Cardiac septum (tissue), 1 donor: ENCODE measurements at regions not wholly inside any gene's neighbourhood (a gene's known extent, or its start where the extent isn't known, plus 50 kb on each side); places are given as distances from the start of the nearest gene placed in this dataset.

Experiments used
- DNase-seq: peaks from one replicate; pipeline ENCODE4 v3.0.0-alpha.2; 2020; ENCODE audit warnings: low spot score
- intact Hi-C: fragments of 100-400 bp; cut with DNase I; formaldehyde crosslinking; loops from one replicate; pipeline ENCODE4 v1.14.0; 2022
- donor health status: DM: no; HTN: no; CAD: no.

- intact Hi-C loops = no loop called here
- DNase-seq = no peak
Measured at GRCh38 chr3:154615471-154615870, 185.5 kb upstream of the GPR149 start.

DNA sequence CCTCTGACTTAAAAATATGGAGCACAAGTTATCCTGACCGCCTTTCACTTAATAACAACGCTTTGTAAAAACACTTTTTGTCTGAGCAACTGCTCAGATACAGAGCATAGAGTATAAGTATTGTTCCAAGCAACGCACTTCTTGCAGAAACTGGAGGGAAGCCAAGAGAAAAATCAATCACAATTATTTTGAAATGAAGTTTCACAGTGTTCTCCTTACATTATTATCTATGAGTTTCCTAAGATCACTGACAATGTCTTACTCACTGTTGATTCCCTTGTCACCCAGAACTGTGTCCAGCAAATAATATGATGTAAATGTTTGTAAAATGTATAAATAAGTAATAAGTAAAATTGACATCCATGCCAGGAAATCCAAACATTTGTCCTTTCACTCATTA is 184.6 kb upstream of the GPR149 start:
- no peak for DNase-seq
- intact Hi-C loops = no loop called here

GRCh38 chr3:154614078-154614477 is 184.1 kb upstream of the GPR149 start:
- intact Hi-C loops = no loop called here
- DNase-seq = no peak

DNA sequence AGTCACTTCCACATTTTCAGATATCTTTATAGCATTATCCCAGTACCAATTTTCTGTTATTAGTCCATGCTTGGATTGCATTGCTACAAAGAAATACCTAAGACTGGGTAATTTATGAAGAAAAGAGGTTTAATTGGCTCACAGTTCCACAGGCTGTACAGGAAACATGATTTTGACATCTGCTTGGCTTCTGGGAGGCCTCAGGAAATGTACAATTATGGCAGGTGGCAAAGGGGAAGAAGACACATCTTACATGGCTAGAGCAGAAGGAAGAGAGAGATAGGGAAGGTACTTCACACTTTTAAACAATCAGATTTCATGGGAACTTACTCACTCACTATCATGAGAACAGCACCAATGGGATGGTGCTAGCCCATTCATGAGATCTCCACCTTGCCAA is 172.3 kb upstream of the GPR149 start:
- DNase-seq = no peak
- intact Hi-C loops = no loop called here

DNA sequence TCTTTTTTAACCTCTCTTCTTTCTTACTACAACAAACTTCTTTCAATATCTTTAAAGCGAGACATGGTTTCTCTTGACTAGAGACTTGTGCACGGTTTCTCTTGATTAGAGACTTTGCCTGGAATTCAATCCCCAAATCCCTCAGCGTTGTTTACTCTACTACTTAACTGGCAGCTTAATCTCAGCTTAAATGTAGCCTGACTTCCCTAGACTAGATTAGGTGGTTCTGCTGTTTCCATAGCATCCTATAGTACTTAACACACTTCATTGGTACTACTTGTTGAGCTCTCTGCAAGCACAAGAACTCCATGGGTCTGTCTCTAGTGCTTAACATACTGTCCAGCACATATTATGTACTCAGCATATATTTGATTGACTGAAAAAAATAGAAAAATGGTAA is 168.2 kb upstream of the GPR149 start:
- DNase-seq = no peak
- intact Hi-C loops = no loop called here

DNA sequence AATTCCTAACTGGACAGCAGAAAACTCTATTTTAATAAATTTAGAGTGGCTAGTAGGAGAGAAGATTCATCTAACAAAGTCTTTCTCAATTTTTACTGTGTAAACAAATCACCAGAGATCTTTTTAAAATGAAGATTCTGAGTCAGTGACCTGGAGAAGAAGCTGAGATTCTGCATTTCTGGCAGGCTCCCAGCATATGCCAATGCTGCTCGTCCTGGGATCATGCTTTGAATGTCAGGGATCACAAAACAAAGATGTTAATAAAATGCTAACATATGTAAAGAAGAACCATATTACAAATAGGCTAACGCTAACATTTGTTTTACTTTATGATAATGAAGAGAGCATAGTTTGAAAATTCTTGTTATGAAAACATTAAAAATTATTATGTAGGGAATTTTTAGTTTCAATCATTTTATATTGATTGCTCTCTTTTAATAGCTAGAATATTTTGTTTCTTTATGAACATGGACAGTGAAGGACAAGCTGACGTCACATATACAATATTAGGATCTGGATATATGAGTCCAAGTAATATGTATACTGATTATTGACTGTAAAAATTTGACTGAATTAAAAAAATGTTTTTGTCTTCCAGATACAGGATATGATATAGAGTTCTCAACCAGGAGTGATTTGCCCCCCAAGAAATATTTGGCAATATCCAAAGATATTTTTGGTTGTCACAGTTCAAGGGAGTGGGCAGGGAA is 160.8 kb upstream of the GPR149 start:
- intact Hi-C loops = no loop called here
- DNase-seq = no peak

DNA sequence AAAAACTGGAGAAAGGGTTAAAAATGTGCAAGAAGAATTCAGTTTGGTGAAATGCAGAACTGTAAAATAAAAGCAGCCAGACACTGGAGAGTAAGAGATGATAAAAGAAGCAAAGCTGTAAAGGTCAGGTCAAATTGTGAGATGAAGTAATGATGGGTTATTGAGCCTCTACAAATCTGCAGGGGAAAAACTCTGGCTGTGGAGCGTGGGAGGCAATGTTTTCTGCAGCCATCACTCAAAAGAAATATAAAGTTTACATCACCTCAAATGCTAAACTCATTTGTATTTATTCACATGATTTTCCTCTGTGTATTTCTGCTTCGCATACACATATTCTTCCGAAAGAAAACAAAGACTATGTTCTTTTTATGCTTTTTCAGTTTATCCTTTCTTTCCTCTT is 158.8 kb upstream of the GPR149 start:
- no peak for DNase-seq
- intact Hi-C loops = no loop called here

DNA sequence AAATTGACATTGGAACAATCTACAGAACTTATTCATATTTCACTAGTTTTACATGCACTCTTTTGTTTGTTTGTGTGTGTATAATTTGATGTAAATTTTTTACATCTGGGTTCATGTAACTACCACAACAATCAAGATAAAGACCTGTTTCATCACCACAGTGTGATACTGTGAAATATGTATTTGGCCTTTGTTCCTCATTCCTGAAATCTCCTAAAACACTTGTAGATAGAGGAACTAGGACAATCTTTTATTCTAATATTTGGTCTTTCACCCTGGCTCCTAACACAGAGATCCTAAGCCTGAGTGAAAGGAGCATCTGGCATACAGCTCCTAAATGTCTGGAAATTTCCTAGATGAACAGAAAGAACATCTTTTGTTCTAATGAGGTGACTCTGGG is 155.0 kb upstream of the GPR149 start:
- intact Hi-C loops = no loop called here
- DNase-seq = no peak

DNA sequence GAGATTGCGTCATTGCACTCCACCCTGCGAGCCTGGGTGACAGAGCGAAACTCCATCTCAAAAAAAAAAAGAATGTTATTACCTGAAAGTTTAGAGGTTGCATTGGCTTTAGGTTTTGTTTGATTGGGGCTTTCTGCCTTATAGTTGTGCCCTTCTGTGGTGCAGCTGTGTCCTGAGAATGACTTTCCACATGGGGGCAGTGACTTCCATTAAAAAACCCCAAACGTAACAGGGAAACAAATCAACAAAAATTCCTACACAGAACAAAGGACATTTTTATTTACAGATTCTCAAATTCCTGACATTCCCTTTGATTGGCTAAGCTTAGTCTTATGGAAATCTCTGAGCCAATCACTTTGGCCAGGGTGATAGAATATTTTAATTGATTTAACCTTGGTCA is 154.1 kb upstream of the GPR149 start:
- DNase-seq = no peak
- intact Hi-C loops = no loop called here

- no peak for DNase-seq
- intact Hi-C loops = no loop called here
Measured at GRCh38 chr3:154583086-154583634, 153.2 kb upstream of the GPR149 start.

- no peak for DNase-seq
- intact Hi-C loops = no loop called here
Measured at GRCh38 chr3:154582501-154582900, 152.5 kb upstream of the GPR149 start.

DNA sequence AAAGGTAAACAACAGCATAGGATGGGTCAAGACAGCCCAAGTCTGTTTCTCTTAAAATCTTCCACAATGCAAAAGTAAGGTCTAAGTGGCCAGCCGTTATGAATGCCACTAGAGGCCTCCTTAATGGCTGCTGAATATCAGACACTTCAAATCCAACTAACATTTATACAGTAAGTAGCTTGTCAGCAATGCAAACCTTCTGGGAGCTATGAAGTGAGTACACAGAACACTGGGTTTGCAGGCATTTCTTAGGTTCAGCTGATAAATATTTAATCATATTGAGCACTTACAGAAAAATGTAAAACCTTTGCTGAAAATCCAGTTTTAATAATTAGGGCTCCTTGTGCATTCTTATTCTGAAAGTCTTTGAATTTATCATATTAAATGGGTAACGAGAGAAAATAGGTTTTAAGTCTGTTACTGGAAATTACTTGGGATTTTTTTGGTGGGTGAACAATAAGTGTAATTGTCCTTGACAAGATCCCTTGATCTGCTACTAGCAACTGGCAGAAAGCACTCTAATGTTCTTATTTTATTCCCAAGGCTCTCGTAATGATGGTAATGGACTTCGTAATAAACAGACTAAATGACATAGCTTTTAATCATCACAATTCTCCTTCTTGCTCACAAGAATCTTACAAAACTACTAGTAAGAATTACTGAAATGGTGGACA is 141.7 kb upstream of the GPR149 start:
- DNase-seq = no peak
- intact Hi-C loops = no loop called here

DNA sequence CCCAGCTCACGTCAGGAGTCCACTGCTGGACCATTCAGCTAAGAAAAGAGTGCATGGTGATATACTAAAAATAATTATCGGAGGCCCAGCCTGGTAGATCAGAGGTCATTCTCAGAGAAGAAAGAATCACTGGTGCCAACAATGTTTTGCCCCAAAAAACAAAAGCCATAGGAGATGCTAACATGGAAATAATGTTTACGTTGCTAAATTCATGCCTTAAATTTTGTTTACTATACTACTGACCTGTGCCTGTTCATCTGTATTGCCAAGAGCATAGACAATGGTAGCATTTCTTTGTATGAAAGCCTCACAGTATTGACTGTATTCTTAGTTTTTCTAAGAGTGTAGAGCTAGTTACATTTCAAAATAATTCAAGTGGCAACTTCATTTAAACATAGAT is 138.1 kb upstream of the GPR149 start:
- intact Hi-C loops = no loop called here
- DNase-seq = no peak

DNA sequence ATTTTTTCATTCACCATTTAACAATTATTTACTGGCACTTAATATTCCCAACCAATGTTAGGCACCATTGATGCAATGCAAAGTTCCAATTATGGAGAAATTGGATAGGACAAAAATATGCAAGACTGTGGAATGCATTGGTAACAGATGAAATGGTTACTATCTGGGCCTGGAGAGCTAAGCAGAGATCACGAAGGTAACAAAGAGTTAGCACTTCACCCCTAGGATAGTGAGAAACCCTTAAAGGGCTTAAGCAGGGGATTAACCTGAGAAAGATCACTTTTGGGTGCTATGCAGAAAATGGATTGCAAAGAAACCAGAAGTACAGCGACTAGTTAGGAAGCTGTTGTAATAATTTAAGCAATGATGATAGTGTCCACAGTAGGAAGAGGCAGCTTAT is 129.6 kb upstream of the GPR149 start:
- intact Hi-C loops = no loop called here
- no peak for DNase-seq

DNA sequence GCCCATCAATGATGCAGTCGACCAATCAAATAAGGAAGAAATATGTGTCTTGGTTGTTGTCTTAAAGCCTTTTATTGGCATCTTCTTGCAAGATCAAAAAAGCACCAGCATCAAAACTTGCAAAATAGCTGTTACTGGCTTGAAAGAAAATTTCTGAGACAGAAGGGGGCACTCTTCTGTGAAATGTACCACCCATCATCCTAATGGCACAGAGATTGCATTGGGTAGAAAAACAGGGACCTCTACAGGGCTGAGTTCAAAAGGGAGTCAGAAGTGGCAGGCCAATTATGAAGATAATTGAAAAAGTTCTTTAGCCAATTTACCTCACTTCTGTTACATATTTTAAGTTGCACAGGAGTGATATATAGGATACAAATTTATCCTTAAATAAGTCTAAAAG is 122.3 kb upstream of the GPR149 start:
- DNase-seq = no peak
- intact Hi-C loops = no loop called here

DNA sequence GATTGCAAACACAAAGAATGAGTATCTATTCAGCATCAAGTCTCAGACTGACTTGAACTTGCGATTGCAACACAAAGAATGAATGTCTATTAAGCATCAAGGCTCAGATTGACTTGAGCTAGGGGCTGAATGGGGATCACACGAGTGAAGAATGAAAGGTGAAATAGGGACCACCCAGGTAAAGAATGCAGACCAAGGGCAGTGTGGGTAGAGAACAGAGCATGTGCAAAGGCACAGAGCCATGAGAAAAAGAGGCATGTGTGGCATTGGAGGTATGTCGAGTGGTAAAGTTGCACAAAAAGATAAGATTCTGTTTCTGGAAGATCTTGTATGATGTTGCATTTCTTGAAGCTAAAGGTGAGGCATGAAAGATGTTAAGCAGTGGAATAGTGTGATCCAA is 119.4 kb upstream of the GPR149 start:
- intact Hi-C loops = no loop called here
- DNase-seq = no peak

DNA sequence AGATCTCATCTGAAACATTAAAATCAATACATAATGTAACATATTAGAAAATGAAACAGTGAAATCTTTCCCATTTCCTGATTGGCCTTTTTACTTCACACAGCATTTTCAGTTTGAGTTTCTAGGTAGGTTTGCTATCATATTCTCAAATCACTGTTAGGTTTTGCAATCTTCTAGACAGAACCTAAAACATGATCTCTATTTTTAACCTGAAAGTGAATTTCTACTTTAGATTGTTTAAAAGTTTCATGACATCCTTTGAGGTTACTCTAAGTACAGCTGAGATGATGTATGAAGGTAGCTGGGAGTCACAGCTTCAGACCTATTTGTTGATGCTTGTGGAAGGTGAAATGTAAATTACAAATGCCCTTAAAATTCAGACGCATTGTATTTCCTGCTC is 118.4 kb upstream of the GPR149 start:
- DNase-seq = no peak
- intact Hi-C loops = no loop called here

DNA sequence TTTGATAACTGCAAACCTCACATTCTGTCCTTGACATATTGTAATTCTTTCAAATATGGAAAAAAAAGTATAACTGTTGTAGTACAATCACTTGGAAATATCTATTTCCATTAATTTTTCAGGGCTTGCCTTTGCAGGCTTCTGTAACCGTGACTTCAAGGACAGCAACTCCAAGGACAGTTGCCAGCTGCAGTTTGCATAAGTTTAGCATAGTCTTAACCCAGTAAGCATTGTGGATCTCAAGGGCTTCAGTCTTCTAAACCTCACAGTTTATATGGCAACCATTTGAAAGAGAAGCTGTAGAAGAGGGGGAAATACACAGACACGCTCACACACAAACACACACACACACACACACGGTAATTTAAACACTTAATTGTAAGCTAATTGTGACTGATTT is 112.8 kb upstream of the GPR149 start:
- intact Hi-C loops = no loop called here
- DNase-seq = no peak

GRCh38 chr3:154540950-154541604 is 111.1 kb upstream of the GPR149 start:
- no peak for DNase-seq
- intact Hi-C loops = no loop called here

DNA sequence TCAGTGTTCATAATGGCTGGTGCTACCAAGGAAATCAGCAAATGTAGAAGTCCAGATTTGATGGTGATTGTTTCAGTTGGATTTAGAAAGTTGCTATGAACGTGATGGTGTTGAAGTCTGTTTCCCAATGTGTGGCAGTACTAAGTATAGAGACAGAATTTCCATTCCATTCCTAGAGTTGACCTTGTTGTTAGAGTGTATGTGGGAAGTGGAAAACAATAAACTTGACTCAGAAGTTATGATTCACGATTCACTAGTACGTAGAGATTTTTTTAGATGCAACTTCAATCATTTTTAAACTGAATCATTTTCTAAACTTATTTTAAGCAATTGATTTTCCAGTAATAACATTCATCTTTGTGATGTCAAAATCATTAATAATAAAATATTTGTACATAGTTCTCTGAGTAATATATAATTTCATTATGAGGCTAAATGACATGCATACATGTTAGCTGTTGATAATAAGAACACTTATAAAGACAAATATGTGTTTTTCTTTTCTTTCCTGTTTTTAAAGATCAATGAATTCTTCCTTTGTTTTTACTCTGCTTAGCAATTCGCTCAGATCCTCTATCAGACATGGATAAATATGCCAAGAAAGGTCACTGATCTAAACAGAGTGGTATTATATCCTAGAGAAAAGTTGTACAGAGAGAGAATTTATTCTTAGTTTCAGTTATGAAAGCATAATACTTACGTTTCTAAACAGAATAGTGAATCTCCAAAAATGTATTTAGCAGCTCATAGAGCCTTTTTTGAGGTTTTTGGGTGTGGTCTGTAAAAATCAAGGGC is 108.8 kb upstream of the GPR149 start:
- intact Hi-C loops = no loop called here
- no peak for DNase-seq
